ENCODE measurements at regions not wholly inside any gene's neighbourhood (a gene's known extent, or its start where the extent isn't known, plus 50 kb on each side); places are given as distances from the start of the nearest gene placed in this dataset.

DNA sequence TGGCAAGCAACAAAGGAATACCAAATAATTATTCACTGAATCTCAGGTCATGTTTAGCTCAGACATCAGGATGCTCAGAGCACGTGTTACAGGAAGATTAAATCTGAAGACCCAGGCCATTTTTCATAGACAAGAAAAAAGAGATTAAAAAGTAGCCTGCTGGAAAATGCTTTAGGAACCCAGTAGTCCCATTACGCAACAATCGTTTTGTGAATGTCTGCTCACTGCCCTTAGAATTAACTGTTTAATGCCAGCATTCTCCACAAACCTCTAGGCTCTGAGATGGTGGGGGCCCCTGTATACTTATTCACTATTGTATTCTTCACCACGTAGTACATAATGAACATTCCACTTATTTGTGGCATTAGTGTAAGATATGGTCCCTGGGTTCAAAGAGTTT lies 154.6 kb upstream of the NYAP2 start:
- H3K36me3 ChIP-seq (ENCODE audit: insufficient read depth, low read length) = no peaks in the 10 kb centered on the region
- no peak for ATAC-seq (ENCODE audit: poor library complexity)

DNA sequence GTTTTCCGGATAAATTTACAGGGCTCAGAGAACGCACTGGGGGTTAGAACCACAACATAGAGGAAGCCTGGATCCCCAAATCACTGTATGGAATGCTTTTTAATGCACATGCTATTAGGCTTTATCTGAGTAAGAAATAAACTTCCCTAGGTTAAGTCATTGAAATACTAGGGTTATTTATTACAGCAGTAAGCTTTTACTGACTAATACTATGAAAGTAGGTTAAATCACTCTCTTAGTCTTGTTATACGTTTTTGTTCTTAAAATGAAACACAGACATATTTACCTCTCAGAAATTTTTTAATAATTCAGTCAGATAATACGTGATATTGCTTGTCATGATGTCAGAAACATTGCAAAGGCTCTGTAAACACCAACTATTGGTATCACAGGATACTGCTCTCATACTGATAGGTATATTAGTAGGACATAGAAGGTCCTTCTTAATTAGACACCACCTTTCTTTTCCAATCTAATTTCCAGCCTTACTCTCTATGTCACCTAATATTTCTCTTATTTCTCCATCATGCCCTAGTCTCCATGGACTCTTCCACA lies 162.7 kb upstream of the NYAP2 start:
- Mint-ChIP-seq H3K9me3 (no peaks in the 10 kb centered on the region), H3K27ac (no peak overlapping the region), H3K27me3 (no peaks in the 10 kb centered on the region), H3K36me3 (ENCODE audit: low read depth) (no peaks in the 10 kb centered on the region), H3K4me1 (ENCODE audit: low read depth) (no peaks in the 10 kb centered on the region), H3K4me3 (no peak overlapping the region)
- no peak for DNase-seq
- H3K27me3 ChIP-seq (ENCODE audit: control insufficient read depth in 1 of 2, insufficient read depth in 2 of 2, low read length in 2 of 2) = no peaks in the 10 kb centered on the region
- TF ChIP-seq, protein P1, sequence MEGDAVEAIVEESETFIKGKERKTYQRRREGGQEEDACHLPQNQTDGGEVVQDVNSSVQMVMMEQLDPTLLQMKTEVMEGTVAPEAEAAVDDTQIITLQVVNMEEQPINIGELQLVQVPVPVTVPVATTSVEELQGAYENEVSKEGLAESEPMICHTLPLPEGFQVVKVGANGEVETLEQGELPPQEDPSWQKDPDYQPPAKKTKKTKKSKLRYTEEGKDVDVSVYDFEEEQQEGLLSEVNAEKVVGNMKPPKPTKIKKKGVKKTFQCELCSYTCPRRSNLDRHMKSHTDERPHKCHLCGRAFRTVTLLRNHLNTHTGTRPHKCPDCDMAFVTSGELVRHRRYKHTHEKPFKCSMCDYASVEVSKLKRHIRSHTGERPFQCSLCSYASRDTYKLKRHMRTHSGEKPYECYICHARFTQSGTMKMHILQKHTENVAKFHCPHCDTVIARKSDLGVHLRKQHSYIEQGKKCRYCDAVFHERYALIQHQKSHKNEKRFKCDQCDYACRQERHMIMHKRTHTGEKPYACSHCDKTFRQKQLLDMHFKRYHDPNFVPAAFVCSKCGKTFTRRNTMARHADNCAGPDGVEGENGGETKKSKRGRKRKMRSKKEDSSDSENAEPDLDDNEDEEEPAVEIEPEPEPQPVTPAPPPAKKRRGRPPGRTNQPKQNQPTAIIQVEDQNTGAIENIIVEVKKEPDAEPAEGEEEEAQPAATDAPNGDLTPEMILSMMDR (IDR thresholded peaks at IDR 0.05) = no peak
- no peaks in the 10 kb centered on the region for H3K36me3 ChIP-seq (ENCODE audit: insufficient read depth, low read length)
- no peak overlapping the region for H3K4me3 ChIP-seq (ENCODE audit: low read length)
- H3K9me3 ChIP-seq (ENCODE audit: control insufficient read depth in 1 of 2, insufficient read depth in 1 of 2, low read length in 2 of 2) = no peaks in the 10 kb centered on the region
- no peaks in the 10 kb centered on the region for H3K4me1 ChIP-seq (ENCODE audit: insufficient read depth, low read length)
- POLR2A ChIA-PET = no interaction called here
- no peak for ATAC-seq (ENCODE audit: poor library complexity)
- CTCF ChIA-PET = no interaction called here
- no peak overlapping the region for H3K27ac ChIP-seq (ENCODE audit: low read depth in 1 of 2, low read length in 2 of 2)
- intact Hi-C loops (cut with DNase I, micrococcal nuclease) = no loop called here

More for the DNA sequence above, 154.6 kb upstream of the NYAP2 start:
- H3K27me3 ChIP-seq (ENCODE audit: control insufficient read depth in 1 of 2, insufficient read depth in 2 of 2, low read length in 2 of 2) = no peaks in the 10 kb centered on the region
- Mint-ChIP-seq H3K36me3 (ENCODE audit: low read depth) (no peaks in the 10 kb centered on the region), H3K27me3 (no peaks in the 10 kb centered on the region), H3K4me3 (no peak overlapping the region), H3K27ac (no peak overlapping the region), H3K9me3 (no peaks in the 10 kb centered on the region), H3K4me1 (ENCODE audit: low read depth) (no peaks in the 10 kb centered on the region)
- POLR2A ChIA-PET = no interaction called here
- TF ChIP-seq, protein P1 (IDR thresholded peaks at IDR 0.05) = no peak
- intact Hi-C loops (cut with DNase I, micrococcal nuclease) = no loop called here
- no peak overlapping the region for H3K27ac ChIP-seq (ENCODE audit: low read depth in 1 of 2, low read length in 2 of 2)
- CTCF ChIA-PET = no interaction called here
- no peak for DNase-seq
- no peaks in the 10 kb centered on the region for H3K9me3 ChIP-seq (ENCODE audit: control insufficient read depth in 1 of 2, insufficient read depth in 1 of 2, low read length in 2 of 2)
- no peaks in the 10 kb centered on the region for H3K4me1 ChIP-seq (ENCODE audit: insufficient read depth, low read length)
- no peak overlapping the region for H3K4me3 ChIP-seq (ENCODE audit: low read length)

DNA sequence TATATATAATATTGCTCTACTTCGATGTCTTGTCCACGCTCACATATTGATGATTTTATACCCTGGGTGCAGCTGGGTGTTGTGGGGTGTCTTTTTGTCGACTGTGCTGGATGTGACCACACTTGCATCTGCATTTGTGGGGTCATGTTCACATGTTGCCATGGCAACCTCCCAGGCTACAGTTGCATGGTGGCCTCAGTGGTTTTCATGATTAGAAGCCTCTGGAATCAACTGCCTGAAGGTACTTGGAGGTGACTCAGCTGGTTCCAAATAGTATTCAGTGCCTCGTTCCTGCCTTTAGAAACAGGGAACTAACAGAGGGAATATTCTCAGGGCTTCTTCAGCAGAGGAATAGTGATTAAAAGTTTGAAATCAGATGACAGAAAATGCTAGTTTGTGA lies 166.3 kb upstream of the NYAP2 start:
- H3K27ac Mint-ChIP-seq = no peak overlapping the region
- DNase-seq (no peak), ATAC-seq (ENCODE audit: poor library complexity) (no peak)
- no peaks in the 10 kb centered on the region for H3K9me3 ChIP-seq (ENCODE audit: control insufficient read depth in 1 of 2, insufficient read depth in 1 of 2, low read length in 2 of 2)
- no peaks in the 10 kb centered on the region for H3K9me3 Mint-ChIP-seq
- TF ChIP-seq, protein P1 (IDR thresholded peaks at IDR 0.05) = no peak
- H3K36me3 Mint-ChIP-seq (ENCODE audit: low read depth) = no peaks in the 10 kb centered on the region
- no peak overlapping the region for H3K4me3 ChIP-seq (ENCODE audit: low read length)
- ChIA-PET POLR2A (no interaction called here), CTCF (interaction anchor here (1.9 kb wide), 1 partner anchor 9 kb away, joined by 4 read pairs; no protein-coding TSS in a partner anchor)
- no peak overlapping the region for H3K27ac ChIP-seq (ENCODE audit: low read depth in 1 of 2, low read length in 2 of 2)
- H3K4me3 Mint-ChIP-seq = no peak overlapping the region
- no peaks in the 10 kb centered on the region for H3K4me1 Mint-ChIP-seq (ENCODE audit: low read depth)
- H3K4me1 ChIP-seq (ENCODE audit: insufficient read depth, low read length) = no peaks in the 10 kb centered on the region
- no peaks in the 10 kb centered on the region for H3K27me3 Mint-ChIP-seq
- intact Hi-C loops (cut with DNase I, micrococcal nuclease) = no loop called here
- no peaks in the 10 kb centered on the region for H3K36me3 ChIP-seq (ENCODE audit: insufficient read depth, low read length)
- no peaks in the 10 kb centered on the region for H3K27me3 ChIP-seq (ENCODE audit: control insufficient read depth in 1 of 2, insufficient read depth in 2 of 2, low read length in 2 of 2)
